ENCODE measurements at regions not wholly inside any gene's neighbourhood (a gene's known extent, or its start where the extent isn't known, plus 50 kb on each side); places are given as distances from the start of the nearest gene placed in this dataset.

DNA sequence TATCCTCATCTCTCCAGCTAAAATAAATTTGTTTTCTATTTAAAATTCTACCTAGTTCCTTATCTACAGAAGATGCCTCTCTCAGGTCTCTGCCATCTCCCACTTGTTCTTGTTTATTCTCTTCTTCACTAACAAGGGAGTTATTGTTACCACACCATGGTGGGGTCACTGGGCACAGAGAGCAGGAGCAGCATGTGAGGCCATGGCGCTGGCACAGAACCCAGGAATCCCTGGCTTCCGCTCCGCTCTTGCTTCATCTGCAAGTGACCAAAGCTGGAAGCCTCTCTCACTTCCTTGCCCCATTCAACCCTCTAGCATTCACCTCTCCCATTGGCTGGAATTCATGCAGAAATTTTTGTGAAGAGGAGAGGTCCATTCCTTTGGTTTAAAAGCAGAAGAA, 190.7 kb upstream of the NCAM1 start:
- Mint-ChIP-seq H3K4me3 (no peak overlapping the region), H3K27me3 (peaks cover 4 to 8% of the 10 kb centered on the region in 2 donors), H3K27ac (no peak overlapping the region), H3K4me1 (no peaks in the 10 kb centered on the region), H3K9me3 (peaks cover 0 to 5% (median under 1%) of the 10 kb centered on the region in 8 donors), H3K36me3 (no peaks in the 10 kb centered on the region)
- H3K36me3 ChIP-seq (ENCODE audit: insufficient read depth, low read length) = no peaks in the 10 kb centered on the region
- DNase-seq = no peak
- H3K4me3 ChIP-seq (ENCODE audit: low read length in 2 of 2) = no peak overlapping the region
- intact Hi-C loops (cut with micrococcal nuclease) = no loop called here
- no peaks in the 10 kb centered on the region for H3K4me1 ChIP-seq (ENCODE audit: insufficient read depth, low read length)
- no peak overlapping the region for H3K27ac ChIP-seq (ENCODE audit: low read depth, low read length)
- no peaks in the 10 kb centered on the region for H3K9me3 ChIP-seq (ENCODE audit: control insufficient read depth in 1 of 2, low read length in 2 of 2)
- H3K27me3 ChIP-seq (ENCODE audit: insufficient read depth, low read length) = no peaks in the 10 kb centered on the region
- POLR2A ChIA-PET (ENCODE audit: partially characterized antibody) = no interaction called here
- CTCF ChIA-PET (ENCODE audit: partially characterized antibody) = no interaction called here

GRCh38 chr11:112771851-112772250, 189.4 kb upstream of the NCAM1 start:
- H3K27ac ChIP-seq (ENCODE audit: low read depth, low read length) = no peak overlapping the region
- POLR2A ChIA-PET (ENCODE audit: partially characterized antibody) = no interaction called here
- CTCF ChIA-PET (ENCODE audit: partially characterized antibody) = no interaction called here
- H3K4me3 ChIP-seq (ENCODE audit: low read length in 2 of 2) = no peak overlapping the region
- intact Hi-C loops (cut with micrococcal nuclease) = no loop called here
- H3K36me3 ChIP-seq (ENCODE audit: insufficient read depth, low read length) = no peaks in the 10 kb centered on the region
- no peak for DNase-seq
- Mint-ChIP-seq H3K27ac (no peak overlapping the region), H3K27me3 (peaks cover 4 to 8% of the 10 kb centered on the region in 2 donors), H3K4me1 (no peaks in the 10 kb centered on the region), H3K4me3 (no peak overlapping the region), H3K36me3 (no peaks in the 10 kb centered on the region), H3K9me3 (peaks cover 0 to 5% (median under 1%) of the 10 kb centered on the region in 8 donors)
- no peaks in the 10 kb centered on the region for H3K27me3 ChIP-seq (ENCODE audit: insufficient read depth, low read length)
- H3K9me3 ChIP-seq (ENCODE audit: control insufficient read depth in 1 of 2, low read length in 2 of 2) = no peaks in the 10 kb centered on the region
- no peaks in the 10 kb centered on the region for H3K4me1 ChIP-seq (ENCODE audit: insufficient read depth, low read length)

GRCh38 chr11:112773264-112773663, 188.0 kb upstream of the NCAM1 start:
- H3K4me1 Mint-ChIP-seq = no peaks in the 10 kb centered on the region
- H3K27ac ChIP-seq (ENCODE audit: low read depth, low read length) = no peak overlapping the region
- no peaks in the 10 kb centered on the region for H3K36me3 Mint-ChIP-seq
- H3K36me3 ChIP-seq (ENCODE audit: insufficient read depth, low read length) = no peaks in the 10 kb centered on the region
- DNase-seq = no peak
- peaks cover 3 to 9% of the 10 kb centered on the region in 2 donors for H3K27me3 Mint-ChIP-seq
- no peaks in the 10 kb centered on the region for H3K4me1 ChIP-seq (ENCODE audit: insufficient read depth, low read length)
- H3K27ac Mint-ChIP-seq = no peak overlapping the region
- H3K4me3 ChIP-seq (ENCODE audit: low read length in 2 of 2) = no peak overlapping the region
- CTCF ChIA-PET (ENCODE audit: partially characterized antibody) = no interaction called here
- no peaks in the 10 kb centered on the region for H3K27me3 ChIP-seq (ENCODE audit: insufficient read depth, low read length)
- intact Hi-C loops (cut with micrococcal nuclease) = no loop called here
- H3K9me3 ChIP-seq (ENCODE audit: control insufficient read depth in 1 of 2, low read length in 2 of 2) = no peaks in the 10 kb centered on the region
- no peak overlapping the region for H3K4me3 Mint-ChIP-seq
- peaks cover 0 to 6% (median under 1%) of the 10 kb centered on the region in 8 donors for H3K9me3 Mint-ChIP-seq
- POLR2A ChIA-PET (ENCODE audit: partially characterized antibody) = no interaction called here

- Histone ChIP-seq H3K36me3 (ENCODE audit: insufficient read depth, low read length) (no peaks in the 10 kb centered on the region), H3K4me1 (ENCODE audit: insufficient read depth, low read length) (no peaks in the 10 kb centered on the region), H3K27ac (ENCODE audit: low read depth, low read length) (no peak overlapping the region), H3K27me3 (ENCODE audit: insufficient read depth, low read length) (no peaks in the 10 kb centered on the region), H3K4me3 (ENCODE audit: low read length in 2 of 2) (no peak overlapping the region), H3K9me3 (ENCODE audit: control insufficient read depth in 1 of 2, low read length in 2 of 2) (no peaks in the 10 kb centered on the region)
- H3K4me3 Mint-ChIP-seq = no peak overlapping the region
- peaks cover 9 to 12% of the 10 kb centered on the region in 2 donors for H3K27me3 Mint-ChIP-seq
- POLR2A ChIA-PET (ENCODE audit: partially characterized antibody) = no interaction called here
- no peaks in the 10 kb centered on the region for H3K4me1 Mint-ChIP-seq
- H3K9me3 Mint-ChIP-seq = peaks cover 0 to 6% (median 0%) of the 10 kb centered on the region in 8 donors
- no peaks in the 10 kb centered on the region for H3K36me3 Mint-ChIP-seq
- H3K27ac Mint-ChIP-seq = no peak overlapping the region
- intact Hi-C loops (cut with micrococcal nuclease) = no loop called here
- CTCF ChIA-PET (ENCODE audit: partially characterized antibody) = interaction anchor here (1.4 kb wide), 1 partner anchor 18 kb away, joined by 3 read pairs; no protein-coding TSS in a partner anchor
- DNase-seq = no peak
Measured at GRCh38 chr11:112776834-112777233, 184.4 kb upstream of the NCAM1 start.

GRCh38 chr11:112777283-112777751, 183.9 kb upstream of the NCAM1 start:
- H3K9me3 ChIP-seq (ENCODE audit: control insufficient read depth in 1 of 2, low read length in 2 of 2) = no peaks in the 10 kb centered on the region
- no peak overlapping the region for H3K4me3 ChIP-seq (ENCODE audit: low read length in 2 of 2)
- ChIA-PET CTCF (ENCODE audit: partially characterized antibody) (interaction anchor here (1.4 kb wide), 1 partner anchor 18 kb away, joined by 3 read pairs; no protein-coding TSS in a partner anchor), POLR2A (ENCODE audit: partially characterized antibody) (no interaction called here)
- Mint-ChIP-seq H3K27me3 (peaks cover 9 to 10% of the 10 kb centered on the region in 2 donors), H3K36me3 (no peaks in the 10 kb centered on the region), H3K4me3 (no peak overlapping the region), H3K4me1 (no peaks in the 10 kb centered on the region), H3K27ac (no peak overlapping the region), H3K9me3 (peaks cover 0 to 5% (median 0%) of the 10 kb centered on the region in 8 donors)
- no peak overlapping the region for H3K27ac ChIP-seq (ENCODE audit: low read depth, low read length)
- intact Hi-C loops (cut with micrococcal nuclease) = no loop called here
- no peaks in the 10 kb centered on the region for H3K4me1 ChIP-seq (ENCODE audit: insufficient read depth, low read length)
- H3K36me3 ChIP-seq (ENCODE audit: insufficient read depth, low read length) = no peaks in the 10 kb centered on the region
- H3K27me3 ChIP-seq (ENCODE audit: insufficient read depth, low read length) = no peaks in the 10 kb centered on the region
- DNase-seq = no peak

- intact Hi-C loops (cut with micrococcal nuclease) = no loop called here
- H3K27me3 Mint-ChIP-seq = peaks cover 7 to 9% of the 10 kb centered on the region in 2 donors
- no peak overlapping the region for H3K4me3 Mint-ChIP-seq
Measured at GRCh38 chr11:112778091-112778876, 182.9 kb upstream of the NCAM1 start.

GRCh38 chr11:112778877-112779266, 182.3 kb upstream of the NCAM1 start:
- Histone ChIP-seq H3K27ac (ENCODE audit: low read depth, low read length) (no peak overlapping the region), H3K36me3 (ENCODE audit: insufficient read depth, low read length) (no peaks in the 10 kb centered on the region), H3K9me3 (ENCODE audit: control insufficient read depth in 1 of 2, low read length in 2 of 2) (no peaks in the 10 kb centered on the region), H3K4me1 (ENCODE audit: insufficient read depth, low read length) (no peaks in the 10 kb centered on the region), H3K4me3 (ENCODE audit: low read length in 2 of 2) (no peak overlapping the region), H3K27me3 (ENCODE audit: insufficient read depth, low read length) (no peaks in the 10 kb centered on the region)
- intact Hi-C loops (cut with micrococcal nuclease) = no loop called here
- H3K36me3 Mint-ChIP-seq = no peaks in the 10 kb centered on the region
- no peaks in the 10 kb centered on the region for H3K4me1 Mint-ChIP-seq
- no peak overlapping the region for H3K27ac Mint-ChIP-seq
- no peak overlapping the region for H3K4me3 Mint-ChIP-seq
- H3K9me3 Mint-ChIP-seq = peaks cover 0 to 4% (median 0%) of the 10 kb centered on the region in 8 donors
- CTCF ChIA-PET (ENCODE audit: partially characterized antibody) = no interaction called here
- POLR2A ChIA-PET (ENCODE audit: partially characterized antibody) = no interaction called here
- DNase-seq = no peak
- peaks cover 6% of the 10 kb centered on the region in 2 donors for H3K27me3 Mint-ChIP-seq

More at GRCh38 chr11:112778091-112778876, 182.9 kb upstream of the NCAM1 start:
- no peaks in the 10 kb centered on the region for H3K36me3 ChIP-seq (ENCODE audit: insufficient read depth, low read length)
- DNase-seq = no peak
- no peaks in the 10 kb centered on the region for H3K4me1 ChIP-seq (ENCODE audit: insufficient read depth, low read length)
- no peaks in the 10 kb centered on the region for H3K36me3 Mint-ChIP-seq
- no peak overlapping the region for H3K4me3 ChIP-seq (ENCODE audit: low read length in 2 of 2)
- H3K4me1 Mint-ChIP-seq = no peaks in the 10 kb centered on the region
- POLR2A ChIA-PET (ENCODE audit: partially characterized antibody) = no interaction called here
- H3K27ac ChIP-seq (ENCODE audit: low read depth, low read length) = no peak overlapping the region
- H3K27me3 ChIP-seq (ENCODE audit: insufficient read depth, low read length) = no peaks in the 10 kb centered on the region
- no peaks in the 10 kb centered on the region for H3K9me3 ChIP-seq (ENCODE audit: control insufficient read depth in 1 of 2, low read length in 2 of 2)
- H3K9me3 Mint-ChIP-seq = peaks cover 0 to 4% (median 0%) of the 10 kb centered on the region in 8 donors
- CTCF ChIA-PET (ENCODE audit: partially characterized antibody) = no interaction called here
- H3K27ac Mint-ChIP-seq = no peak overlapping the region
